D721Med (cell line): ENCODE measurements at regions not wholly inside any gene's neighbourhood (a gene's known extent, or its start where the extent isn't known, plus 50 kb on each side); places are given as distances from the start of the nearest gene placed in this dataset.

Experiments used
- DNase-seq: peaks from one replicate; pipeline ENCODE4 v3.0.0; 2011; ENCODE audit warnings: low spot score; ENCODE audit not compliant: insufficient read length
- FAIRE-seq: peaks from 2 replicates; lab custom pipeline; 2011; peaks lifted over from hg19 to GRCh38; lab: Jason Lieb, UNC
- CTCF ChIP-seq: IDR thresholded peaks from 2 replicates; pipeline ENCODE4 v1.5.1; 2012; ENCODE audit warnings: mild to moderate bottlenecking, control low read depth; ENCODE audit not compliant: insufficient read depth; ENCODE audit errors: missing control alignments

DNA sequence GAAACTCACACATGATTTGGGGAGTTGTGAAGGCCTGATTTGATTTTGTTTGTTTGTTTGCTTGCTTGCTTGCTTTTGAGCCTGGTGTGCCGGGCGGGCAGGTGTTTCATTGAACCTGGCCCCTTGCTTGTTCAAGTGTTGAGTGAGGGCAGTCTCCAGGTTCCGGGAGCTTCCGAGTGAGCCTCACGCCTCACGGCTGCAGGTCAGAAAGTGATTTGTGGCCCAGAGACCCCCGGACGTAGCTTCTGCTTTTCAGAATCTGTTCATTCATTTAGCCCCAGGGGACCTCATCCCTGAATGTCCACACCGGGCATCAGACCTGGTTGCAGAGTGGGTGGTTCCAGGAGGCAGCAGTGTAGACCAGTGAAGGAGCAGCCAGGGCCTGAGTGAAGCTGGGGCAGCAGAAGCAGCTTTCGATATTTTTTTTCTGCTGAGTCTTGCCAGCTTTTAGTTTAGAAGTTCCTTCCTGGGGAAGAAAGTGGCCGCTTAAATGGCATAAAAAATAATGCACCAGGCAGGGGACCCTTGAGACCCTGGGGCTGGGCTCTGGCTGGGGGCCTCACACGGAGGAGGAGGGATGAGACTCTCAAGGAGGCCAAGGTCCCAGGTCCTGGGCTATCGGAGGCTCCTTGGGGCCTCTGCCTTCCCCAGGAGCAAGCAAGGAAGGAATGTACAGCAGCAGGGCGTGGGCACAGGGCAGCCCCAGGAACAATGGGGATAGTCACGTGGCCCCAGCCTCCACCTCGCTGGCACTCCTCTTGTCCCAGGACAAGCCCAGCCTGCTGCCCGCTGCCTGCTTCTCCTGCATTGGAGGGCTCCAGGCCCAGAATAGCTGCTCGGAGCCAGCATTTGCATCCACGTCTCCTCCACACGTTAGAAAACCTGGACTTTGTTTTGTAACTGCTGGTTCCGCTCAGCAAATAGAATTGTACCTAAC, 89.2 kb upstream of the BHLHE23 start:
- no peak for TF ChIP-seq CTCF
- DNase-seq (peak; percentile 14), FAIRE-seq (no peak)

- FAIRE-seq (no peak), DNase-seq (peak; percentile 7)
- TF ChIP-seq CTCF, result no peak
Observed at GRCh38 chr20:63094767-63095499, 88.2 kb upstream of the BHLHE23 start.

DNA sequence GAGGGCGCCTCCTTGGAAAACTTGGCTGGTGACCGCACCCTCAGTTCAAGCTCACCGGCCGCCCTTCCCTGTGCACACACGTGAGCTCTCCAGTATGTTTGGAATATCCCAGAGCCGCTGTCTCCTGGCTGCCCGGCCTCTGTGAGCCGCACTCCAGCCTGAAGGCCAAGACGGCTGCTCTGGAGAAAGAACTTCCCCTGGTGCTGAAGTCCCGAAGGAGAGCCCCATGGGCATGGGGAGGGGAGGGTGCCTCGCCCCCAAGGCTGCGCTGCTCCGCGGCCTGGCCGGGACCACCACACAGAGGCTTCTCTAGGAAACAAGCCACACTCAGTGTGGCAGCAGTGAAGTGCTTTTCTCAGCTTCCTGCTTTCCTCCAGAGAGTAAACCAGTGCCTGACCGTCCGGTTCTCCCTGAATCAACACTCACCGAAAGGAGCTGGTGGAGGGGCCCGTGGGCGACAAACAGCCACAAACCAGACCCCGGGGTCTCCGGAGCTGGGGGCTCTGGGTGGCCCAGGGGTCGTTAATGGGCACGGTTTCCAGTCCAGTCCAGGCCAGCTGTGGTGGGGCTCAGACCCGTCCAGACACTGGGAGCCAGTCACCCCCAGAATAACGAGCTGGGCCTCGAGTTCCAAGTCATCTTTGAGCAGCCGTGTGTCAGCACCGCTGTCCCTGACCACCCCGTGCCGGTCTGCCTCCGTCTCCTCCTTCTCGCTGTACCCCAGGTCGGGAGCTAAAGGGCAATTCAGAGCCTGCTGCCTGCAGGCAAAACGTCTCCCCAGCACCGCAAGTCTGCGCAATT, 87.4 kb upstream of the BHLHE23 start:
- no peak for TF ChIP-seq CTCF
- DNase-seq (peak; percentile 11), FAIRE-seq (no peak)

DNA sequence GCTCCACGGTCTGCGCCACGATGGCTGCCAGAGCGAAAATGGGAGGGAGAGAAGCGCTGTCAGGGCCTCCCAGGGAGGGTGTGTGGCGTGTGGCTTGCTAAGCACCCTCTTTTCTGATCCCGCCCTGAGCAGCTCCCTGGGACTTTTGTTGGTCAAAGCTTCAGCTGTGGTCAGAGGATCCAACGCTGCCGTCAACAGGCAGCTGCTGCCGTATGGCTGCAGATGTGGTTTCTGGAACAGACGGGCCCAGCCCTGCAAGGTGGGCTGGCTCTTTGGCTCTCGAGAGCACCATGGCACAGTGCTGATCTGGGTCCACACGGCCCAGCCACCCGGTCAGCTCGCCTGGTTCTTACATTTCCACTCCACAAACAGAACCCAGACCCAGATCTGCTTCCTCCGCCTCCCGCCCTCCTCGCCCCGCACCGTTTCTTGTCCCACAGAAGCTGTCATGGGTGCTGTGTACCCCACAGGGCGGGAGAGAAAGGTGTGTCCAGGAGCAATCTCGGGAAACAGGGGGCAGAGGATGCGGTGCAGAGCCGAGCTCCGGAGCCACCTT, 86.0 kb upstream of the BHLHE23 start:
- DNase-seq (peak; percentile 11), FAIRE-seq (no peak)
- no peak for TF ChIP-seq CTCF

- no peak for FAIRE-seq
- peak; percentile 2 for DNase-seq
- TF ChIP-seq CTCF, result no peak
Observed at GRCh38 chr20:63091901-63092659, 85.3 kb upstream of the BHLHE23 start.
